WTC11 (cell line): ENCODE measurements at regions not wholly inside any gene's neighbourhood (a gene's known extent, or its start where the extent isn't known, plus 50 kb on each side); places are given as distances from the start of the nearest gene placed in this dataset.

Experiments used
- ATAC-seq: fragments of 200-7000 bp; cut with Tn5 transposase; 2 replicates; pipeline ENCODE4 v1.10.0; 2021; ENCODE audit warnings: mild to moderate bottlenecking, moderate library complexity
- CTCF ChIA-PET: fragments of 300-600 bp; sonication (Branson Sonifier 250); formaldehyde crosslinking; loops from one replicate; lab custom pipeline; 2021; ENCODE audit warnings: antibody characterized with exemption; lab: Charles Lee
- POLR2A ChIA-PET: fragments of 350-600 bp; sonication (Branson Sonifier 250); formaldehyde crosslinking; loops from one replicate; lab custom pipeline; 2021; ENCODE audit warnings: antibody characterized with exemption; lab: Charles Lee
- DNase-seq: peaks from one replicate; pipeline ENCODE4 v3.0.0; 2021; ENCODE audit warnings: low spot score
- H3K27ac Mint-ChIP-seq: 2 replicates; pipeline ENCODE4 v1.8.0; 2021; ENCODE audit warnings: mixed read lengths
- H3K27me3 Mint-ChIP-seq: 2 replicates; pipeline ENCODE4 v1.8.0; 2021; ENCODE audit warnings: low read depth, mild to moderate bottlenecking, moderate library complexity, mixed read lengths
- H3K36me3 Mint-ChIP-seq: 2 replicates; pipeline ENCODE4 v1.8.0; 2021; ENCODE audit warnings: mixed read lengths
- H3K4me1 Mint-ChIP-seq: 2 replicates; pipeline ENCODE4 v1.8.0; 2022; ENCODE audit warnings: mixed read lengths
- H3K4me3 Mint-ChIP-seq: 2 replicates; pipeline ENCODE4 v1.8.0; 2021; ENCODE audit warnings: mild to moderate bottlenecking, moderate library complexity, mixed read lengths
- H3K9me3 Mint-ChIP-seq: 2 replicates; pipeline ENCODE4 v1.8.0; 2021; ENCODE audit warnings: mixed read lengths
- ATF1 ChIP-seq: sonication (generic); formaldehyde crosslinking; IDR thresholded peaks from 2 replicates; pipeline ENCODE4 v1.8.1; 2023; ENCODE audit warnings: mild to moderate bottlenecking, moderate library complexity, missing genetic modification reagents
- CDX4 ChIP-seq: fragments of 250-450 bp; sonication (Bioruptor Pico); IDR thresholded peaks from 2 replicates; pipeline ENCODE4 v1.9.0; 2021; ENCODE audit warnings: moderate library complexity, mild to moderate bottlenecking, inconsistent platforms, borderline replicate concordance
- FOXP4 ChIP-seq: sonication (generic); formaldehyde crosslinking; IDR thresholded peaks from 2 replicates; pipeline ENCODE4 v1.8.0; 2022; ENCODE audit warnings: mild to moderate bottlenecking, missing genetic modification reagents
- GTF2I ChIP-seq: fragments of 250-450 bp; sonication (Bioruptor Pico); conservative IDR thresholded peaks from 2 replicates; pipeline ENCODE4 v1.4.0; 2021; ENCODE audit warnings: mild to moderate bottlenecking
- JUN ChIP-seq: sonication (generic); formaldehyde crosslinking; IDR thresholded peaks from 2 replicates; pipeline ENCODE4 v1.8.0; 2023; ENCODE audit warnings: mild to moderate bottlenecking, missing genetic modification reagents
- NR1H2 ChIP-seq: sonication (generic); formaldehyde crosslinking; IDR thresholded peaks from 2 replicates; pipeline ENCODE4 v1.9.0; 2021; ENCODE audit warnings: mild to moderate bottlenecking, moderate library complexity, missing genetic modification reagents
- PREB ChIP-seq: sonication (generic); formaldehyde crosslinking; IDR thresholded peaks from 2 replicates; pipeline ENCODE4 v1.8.1; 2022; ENCODE audit warnings: mild to moderate bottlenecking, missing genetic modification reagents, moderate library complexity, borderline replicate concordance
- PRRX2 ChIP-seq: fragments of 250-450 bp; sonication (Bioruptor Pico); IDR thresholded peaks from 2 replicates; pipeline ENCODE4 v1.8.0; 2021; ENCODE audit warnings: mild to moderate bottlenecking
- SMAD4 ChIP-seq: sonication (generic); formaldehyde crosslinking; IDR thresholded peaks from 2 replicates; pipeline ENCODE4 v1.8.0; 2022; ENCODE audit warnings: mild to moderate bottlenecking, missing genetic modification reagents
- SOX15 ChIP-seq: fragments of 250-450 bp; sonication (Bioruptor Pico); IDR thresholded peaks from 2 replicates; pipeline ENCODE4 v1.9.0; 2021; ENCODE audit warnings: mild to moderate bottlenecking
- TCF7 ChIP-seq: sonication (generic); formaldehyde crosslinking; IDR thresholded peaks from 2 replicates; pipeline ENCODE4 v1.8.0; 2022; ENCODE audit warnings: mild to moderate bottlenecking, low read depth, missing genetic modification reagents, moderate library complexity
- TEAD1 ChIP-seq: sonication (generic); formaldehyde crosslinking; IDR thresholded peaks from 2 replicates; pipeline ENCODE4 v1.8.0; 2022; ENCODE audit warnings: mild to moderate bottlenecking, missing genetic modification reagents
- USF2 ChIP-seq: sonication (generic); formaldehyde crosslinking; IDR thresholded peaks from 2 replicates; pipeline ENCODE4 v1.8.1; 2023; ENCODE audit warnings: mild to moderate bottlenecking, missing genetic modification reagents, moderate library complexity
- ZBTB43 ChIP-seq: sonication (generic); formaldehyde crosslinking; IDR thresholded peaks from 2 replicates; pipeline ENCODE4 v1.8.1; 2023; ENCODE audit warnings: mild to moderate bottlenecking, missing genetic modification reagents
- ZNF232 ChIP-seq: sonication (generic); formaldehyde crosslinking; IDR thresholded peaks from 2 replicates; pipeline ENCODE4 v1.8.0; 2022; ENCODE audit warnings: mild to moderate bottlenecking, missing genetic modification reagents
- ZNF281 ChIP-seq: sonication (generic); formaldehyde crosslinking; IDR thresholded peaks from 2 replicates; pipeline ENCODE4 v1.8.0; 2023; ENCODE audit warnings: mild to moderate bottlenecking, missing genetic modification reagents
- ZNF423 ChIP-seq: fragments of 250-450 bp; sonication (Bioruptor Pico); IDR thresholded peaks from 2 replicates; pipeline ENCODE4 v2.1.2; 2022; ENCODE audit warnings: mild to moderate bottlenecking, moderate library complexity
- TF ChIP-seq, protein P1 (sequence below): fragments of 250-450 bp; sonication (Bioruptor Pico); conservative IDR thresholded peaks from 2 replicates; pipeline ENCODE4 v1.9.0; 2021; ENCODE audit warnings: mild to moderate bottlenecking

DNA sequence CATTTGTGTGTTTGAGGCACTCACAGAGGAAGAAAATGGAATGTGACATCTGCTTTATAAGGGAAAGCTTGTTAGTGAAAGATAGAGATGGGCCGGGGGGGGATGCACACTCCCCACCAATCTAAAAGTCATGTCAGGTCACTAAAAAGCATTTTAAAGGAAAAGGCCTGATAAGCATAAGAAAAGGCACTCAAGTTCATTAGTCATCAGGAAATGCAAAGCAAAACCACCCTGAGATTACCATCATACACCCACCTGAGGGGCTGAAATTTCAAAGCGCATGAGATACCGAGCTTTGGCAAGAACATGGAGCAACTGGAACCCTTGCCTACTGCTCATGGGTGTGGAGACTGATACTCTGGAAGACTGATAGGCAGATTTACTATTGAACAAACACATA is 77.9 kb upstream of the ANO1 start:
- Mint-ChIP-seq H3K4me1 (peaks cover 20% of the 10 kb centered on the region), H3K27ac (no peak overlapping the region), H3K36me3 (no peaks in the 10 kb centered on the region), H3K27me3 (peaks cover 89% of the 10 kb centered on the region), H3K4me3 (no peak overlapping the region), H3K9me3 (peaks cover 4% of the 10 kb centered on the region; the same call in 1 of the 2 replicates)
- POLR2A ChIA-PET = no interaction called here
- DNase-seq (no peak), ATAC-seq (peak; percentile 36)
- TF ChIP-seq ZBTB43 (CRISPR knock-in tag) (no peak), SMAD4 (CRISPR knock-in tag) (no peak), ZNF423 (no peak), GTF2I (no peak), FOXP4 (CRISPR knock-in tag) (no peak), TEAD1 (CRISPR knock-in tag) (no peak), JUN (CRISPR knock-in tag) (no peak), PREB (CRISPR knock-in tag) (no peak), TCF7 (CRISPR knock-in tag) (no peak)
- TF ChIP-seq, all 79 proteins: peak for 0
- CTCF ChIA-PET = interaction anchor here (1.0 to 1.4 kb wide), 4 partner anchors 12 to 85 kb away, joined by 3 to 4 read pairs (median 3); no protein-coding TSS in a partner anchor

- TF ChIP-seq SOX15 (CRISPR knock-in tag) (no peak), PRRX2 (CRISPR knock-in tag) (no peak), ZNF281 (CRISPR knock-in tag) (no peak), ZNF423 (no peak), TCF7 (CRISPR knock-in tag) (no peak), ATF1 (CRISPR knock-in tag) (no peak), USF2 (CRISPR knock-in tag) (no peak), NR1H2 (CRISPR knock-in tag) (no peak), ZNF232 (CRISPR knock-in tag) (no peak), CDX4 (CRISPR knock-in tag) (no peak)
- TF ChIP-seq, protein P1, sequence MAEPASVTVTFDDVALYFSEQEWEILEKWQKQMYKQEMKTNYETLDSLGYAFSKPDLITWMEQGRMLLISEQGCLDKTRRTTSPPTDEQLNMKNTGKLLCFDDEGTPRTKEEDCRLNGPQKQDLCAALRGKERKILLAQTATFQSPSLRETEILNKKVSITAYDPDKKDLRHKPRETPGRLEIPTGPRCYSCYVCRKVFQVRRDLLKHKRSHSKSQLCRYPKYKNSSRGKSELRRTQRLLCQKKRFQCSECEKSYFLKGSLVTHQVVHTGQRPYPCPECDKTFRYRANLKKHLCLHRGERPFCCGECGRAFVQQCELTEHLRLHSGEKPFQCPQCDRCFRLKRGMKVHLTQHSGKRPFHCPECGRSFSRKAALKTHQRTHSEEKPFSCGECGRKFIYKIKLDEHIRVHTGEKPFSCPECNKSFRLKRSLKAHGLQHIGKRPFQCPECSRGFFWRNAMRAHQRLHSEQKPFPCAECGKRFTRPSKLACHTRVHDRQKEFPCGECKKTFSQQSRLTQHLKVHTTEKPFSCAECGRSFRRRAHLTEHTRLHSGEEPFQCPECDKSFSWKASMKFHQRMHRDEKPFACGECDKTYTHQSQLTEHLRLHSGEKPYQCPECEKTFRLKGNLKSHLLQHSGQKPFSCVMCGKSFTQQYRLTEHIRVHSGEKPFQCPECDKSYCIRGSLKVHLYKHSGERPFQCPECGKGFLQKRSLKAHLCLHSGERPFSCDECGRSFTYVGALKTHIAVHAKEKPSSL (CRISPR knock-in tag) = no peak
- TF ChIP-seq, all 79 proteins: peak for 0
Measured at GRCh38 chr11:70001246-70001645, 76.9 kb upstream of the ANO1 start.

More at GRCh38 chr11:70001246-70001645, 76.9 kb upstream of the ANO1 start:
- Mint-ChIP-seq H3K36me3 (no peaks in the 10 kb centered on the region), H3K4me1 (peaks cover 20% of the 10 kb centered on the region), H3K27ac (no peak overlapping the region), H3K27me3 (peaks cover 88% of the 10 kb centered on the region), H3K4me3 (no peak overlapping the region), H3K9me3 (no peaks in the 10 kb centered on the region; the same call in 1 of the 2 replicates)
- POLR2A ChIA-PET = no interaction called here
- DNase-seq = no peak
- no peak for ATAC-seq
- CTCF ChIA-PET = interaction anchor here (1.0 to 1.4 kb wide), 2 partner anchors 86 kb away, joined by 3 read pairs; no protein-coding TSS in a partner anchor
